Neural cell (in vitro differentiated cells): ENCODE measurements at regions not wholly inside any gene's neighbourhood (a gene's known extent, or its start where the extent isn't known, plus 50 kb on each side); places are given as distances from the start of the nearest gene placed in this dataset.

Experiments used
- H2AFZ ChIP-seq: fragments of 200-600, 300-800 bp; sonication (generic), shearing (Covaris generic); 2 replicates; pipeline ENCODE4 v1.6.0; 2014; ENCODE audit warnings: low read depth, mild to moderate bottlenecking, antibody characterized with exemption, low read length, moderate library complexity
- H3F3A ChIP-seq: fragments of 200-600 bp; shearing (Covaris generic); 2 replicates; pipeline ENCODE4 v1.6.1; 2016; ENCODE audit warnings: mild to moderate bottlenecking, moderate library complexity, mixed read lengths, antibody characterized with exemption, low read length; ENCODE audit not compliant: insufficient read depth, poor library complexity, severe bottlenecking
- H3K27ac ChIP-seq: fragments of 200-600, 300-800 bp; sonication (generic), shearing (Covaris generic); 2 replicates; pipeline ENCODE4 v1.5.1; 2014; ENCODE audit warnings: mild to moderate bottlenecking, low read length, moderate library complexity
- H3K27me3 ChIP-seq: fragments of 300-800, 200-600 bp; sonication (generic), shearing (Covaris generic); 2 replicates; pipeline ENCODE4 v1.6.0; 2014; ENCODE audit warnings: mild to moderate bottlenecking, low read depth, low read length, moderate library complexity; ENCODE audit not compliant: insufficient read depth
- H3K36me3 ChIP-seq: fragments of 300-800, 200-600 bp; sonication (generic), shearing (Covaris generic); 2 replicates; pipeline ENCODE4 v1.5.1; 2014; ENCODE audit warnings: mild to moderate bottlenecking, antibody characterized with exemption, low read length, moderate library complexity; ENCODE audit not compliant: insufficient read depth
- H3K4me2 ChIP-seq: fragments of 300-800, 200-600 bp; sonication (generic), shearing (Covaris generic); 2 replicates; pipeline ENCODE4 v1.6.0; 2014; ENCODE audit warnings: mild to moderate bottlenecking, low read length
- H3K4me3 ChIP-seq: fragments of 300-800, 200-600 bp; sonication (generic), shearing (Covaris generic); 2 replicates; pipeline ENCODE4 v1.5.1; 2014; ENCODE audit warnings: mild to moderate bottlenecking, low read length, moderate library complexity
- H3K79me2 ChIP-seq: fragments of 200-600 bp; shearing (Covaris generic); replicated peaks from 2 replicates; pipeline ENCODE4 v1.6.0; 2014; ENCODE audit warnings: mild to moderate bottlenecking, low read length, moderate library complexity; ENCODE audit not compliant: insufficient read depth
- H3K9ac ChIP-seq: fragments of 300-800, 200-600 bp; sonication (generic), shearing (Covaris generic); 2 replicates; pipeline ENCODE4 v1.6.1; 2016; ENCODE audit warnings: mild to moderate bottlenecking, low read length, mixed read lengths
- H3K9me2 ChIP-seq: fragments of 200-600 bp; shearing (Covaris generic); 2 replicates; pipeline ENCODE4 v1.6.1; 2016; ENCODE audit warnings: mild to moderate bottlenecking, low read length, mixed read lengths; ENCODE audit not compliant: insufficient read depth
- H3K9me3 ChIP-seq: fragments of 200-600, 300-800 bp; sonication (generic), shearing (Covaris generic); 2 replicates; pipeline ENCODE4 v1.6.1; 2016; ENCODE audit warnings: mild to moderate bottlenecking, mixed run types, low read length, moderate library complexity, mixed read lengths
- H4K20me1 ChIP-seq: fragments of 200-600 bp; shearing (Covaris generic); 2 replicates; pipeline ENCODE4 v1.6.1; 2016; ENCODE audit warnings: mild to moderate bottlenecking, mixed run types; ENCODE audit not compliant: insufficient read depth
- CTCF ChIP-seq: fragments of 450-650 bp; IDR thresholded peaks from 2 replicates; pipeline ENCODE4 v1.5.1; 2014; ENCODE audit warnings: antibody characterized with exemption, mild to moderate bottlenecking, moderate library complexity; ENCODE audit not compliant: poor library complexity, severe bottlenecking
- EP300 ChIP-seq: fragments of 450-650 bp; conservative IDR thresholded peaks from 2 replicates; pipeline ENCODE4 v1.6.1; 2014; ENCODE audit warnings: antibody characterized with exemption, mild to moderate bottlenecking, moderate library complexity; ENCODE audit not compliant: poor library complexity, severe bottlenecking
- EZH2 ChIP-seq: fragments of 200-600, 300-800 bp; shearing (Covaris generic), sonication (generic); IDR thresholded peaks from 2 replicates; pipeline ENCODE4 v1.6.1; 2014; ENCODE audit warnings: antibody characterized with exemption, low read length, borderline replicate concordance, mild to moderate bottlenecking; ENCODE audit not compliant: insufficient read depth, poor library complexity, severe bottlenecking
- MXI1 ChIP-seq: fragments of 450-650 bp; conservative IDR thresholded peaks from 2 replicates; pipeline ENCODE4 v1.6.1; 2014; ENCODE audit warnings: antibody characterized with exemption, mild to moderate bottlenecking; ENCODE audit not compliant: poor library complexity, severe bottlenecking
- POLR2AphosphoS5 ChIP-seq: IDR thresholded peaks from 2 replicates; pipeline ENCODE4 v1.6.1; 2012
- RAD21 ChIP-seq: fragments of 450-650 bp; conservative IDR thresholded peaks from 2 replicates; pipeline ENCODE4 v1.6.1; 2014; ENCODE audit warnings: antibody characterized with exemption, mild to moderate bottlenecking, moderate library complexity
- REST ChIP-seq: IDR thresholded peaks from 2 replicates; pipeline ENCODE4 v1.6.1; 2012; ENCODE audit warnings: borderline replicate concordance
- SMC3 ChIP-seq: fragments of 450-650 bp; conservative IDR thresholded peaks from 2 replicates; pipeline ENCODE4 v1.6.1; 2014; ENCODE audit warnings: antibody characterized with exemption, mild to moderate bottlenecking, moderate library complexity; ENCODE audit not compliant: poor library complexity
- TAF1 ChIP-seq: IDR thresholded peaks from 2 replicates; pipeline ENCODE4 v1.6.1; 2012; ENCODE audit warnings: low read depth

- Histone ChIP-seq H4K20me1 (no peaks in the 10 kb centered on the region), H3K9ac (peak overlapping the region; percentile 40), H3K4me3 (no peak overlapping the region), H3F3A (no peaks in the 10 kb centered on the region), H2AFZ (no peak overlapping the region), H3K27ac (peak overlapping the region; percentile 50), H3K9me2 (no peaks in the 10 kb centered on the region), H3K79me2 (no peaks in the 10 kb centered on the region), H3K27me3 (no peaks in the 10 kb centered on the region), H3K36me3 (no peaks in the 10 kb centered on the region), H3K4me2 (no peak overlapping the region), H3K9me3 (peaks cover under 1% of the 10 kb centered on the region)
- TF ChIP-seq REST = no peak
- TF ChIP-seq EZH2 = no peak
- no peak for TF ChIP-seq TAF1
- TF ChIP-seq CTCF = no peak
- TF ChIP-seq POLR2AphosphoS5 = no peak
- TF ChIP-seq SMC3 = peak; percentile 25
- TF ChIP-seq MXI1 = no peak
- TF ChIP-seq RAD21 = peak; percentile 8
- no peak for TF ChIP-seq EP300
Observed at GRCh38 chr10:78828647-78829539, 239.9 kb upstream of the ZMIZ1 start.

GRCh38 chr10:78829565-78829964 lies 239.2 kb upstream of the ZMIZ1 start:
- peak overlapping the region; percentile 50 for H3K27ac ChIP-seq
- peak overlapping the region; percentile 15 for H3K9ac ChIP-seq
- H3K9me2 ChIP-seq = no peaks in the 10 kb centered on the region
- H4K20me1 ChIP-seq = no peaks in the 10 kb centered on the region
- H3F3A ChIP-seq = no peaks in the 10 kb centered on the region
- no peak overlapping the region for H3K4me3 ChIP-seq
- no peaks in the 10 kb centered on the region for H3K27me3 ChIP-seq
- no peaks in the 10 kb centered on the region for H3K79me2 ChIP-seq
- no peaks in the 10 kb centered on the region for H3K36me3 ChIP-seq
- H3K4me2 ChIP-seq = no peak overlapping the region
- H2AFZ ChIP-seq = no peak overlapping the region
- TF ChIP-seq TAF1 (no peak), CTCF (no peak)
- peaks cover 4% of the 10 kb centered on the region for H3K9me3 ChIP-seq
